SU-DHL-6 (cell line): ENCODE measurements at regions not wholly inside any gene's neighbourhood (a gene's known extent, or its start where the extent isn't known, plus 50 kb on each side); places are given as distances from the start of the nearest gene placed in this dataset.

Experiments
- EZH2phosphoT487 ChIP-seq: fragments of 200-600 bp; sonication (generic), shearing (Covaris generic); conservative IDR thresholded peaks from 2 replicates; pipeline ENCODE4 v1.6.1; 2018; ENCODE audit warnings: mild to moderate bottlenecking, antibody characterized with exemption, low read length, moderate library complexity, mixed read lengths
- TF ChIP-seq, protein P1 (sequence below): fragments of 200-600 bp; sonication (generic); IDR thresholded peaks from one replicate; pipeline ENCODE4 v1.5.1; 2017; ENCODE audit warnings: antibody characterized with exemption, mild to moderate bottlenecking, low read length, moderate library complexity; ENCODE audit not compliant: insufficient read depth, poor library complexity, severe bottlenecking

GRCh38 chr6:112935402-112936078 lies 588.4 kb downstream of the RFPL4B start:
- TF ChIP-seq, protein P1, sequence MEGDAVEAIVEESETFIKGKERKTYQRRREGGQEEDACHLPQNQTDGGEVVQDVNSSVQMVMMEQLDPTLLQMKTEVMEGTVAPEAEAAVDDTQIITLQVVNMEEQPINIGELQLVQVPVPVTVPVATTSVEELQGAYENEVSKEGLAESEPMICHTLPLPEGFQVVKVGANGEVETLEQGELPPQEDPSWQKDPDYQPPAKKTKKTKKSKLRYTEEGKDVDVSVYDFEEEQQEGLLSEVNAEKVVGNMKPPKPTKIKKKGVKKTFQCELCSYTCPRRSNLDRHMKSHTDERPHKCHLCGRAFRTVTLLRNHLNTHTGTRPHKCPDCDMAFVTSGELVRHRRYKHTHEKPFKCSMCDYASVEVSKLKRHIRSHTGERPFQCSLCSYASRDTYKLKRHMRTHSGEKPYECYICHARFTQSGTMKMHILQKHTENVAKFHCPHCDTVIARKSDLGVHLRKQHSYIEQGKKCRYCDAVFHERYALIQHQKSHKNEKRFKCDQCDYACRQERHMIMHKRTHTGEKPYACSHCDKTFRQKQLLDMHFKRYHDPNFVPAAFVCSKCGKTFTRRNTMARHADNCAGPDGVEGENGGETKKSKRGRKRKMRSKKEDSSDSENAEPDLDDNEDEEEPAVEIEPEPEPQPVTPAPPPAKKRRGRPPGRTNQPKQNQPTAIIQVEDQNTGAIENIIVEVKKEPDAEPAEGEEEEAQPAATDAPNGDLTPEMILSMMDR, result no peak
- TF ChIP-seq EZH2phosphoT487, result no peak
